ENCODE measurements at regions not wholly inside any gene's neighbourhood (a gene's known extent, or its start where the extent isn't known, plus 50 kb on each side); places are given as distances from the start of the nearest gene placed in this dataset.
"Not testable (repeated sequence)": the region's sequence is repeated elsewhere in the genome, so short reads cannot be mapped to it uniquely, and the experiment has no call there.

- no peak for DNase-seq
Measured at GRCh38 chr6:138666636-138667035, 106.9 kb upstream of the CCDC28A start.

GRCh38 chr6:138667408-138667807 lies 106.2 kb upstream of the CCDC28A start:
- no peak for DNase-seq

- DNase-seq: no peak
Measured at GRCh38 chr6:138671351-138671750, 102.2 kb upstream of the CCDC28A start.

GRCh38 chr6:138673346-138674014 lies 100.1 kb upstream of the CCDC28A start:
- no peak for DNase-seq

GRCh38 chr6:138674444-138674843 lies 99.1 kb upstream of the CCDC28A start:
- not testable (repeated sequence) for DNase-seq

GRCh38 chr6:138677538-138677937 lies 96.0 kb upstream of the CCDC28A start:
- DNase-seq: no peak

- no peak for DNase-seq
Measured at GRCh38 chr6:138678168-138678567, 95.4 kb upstream of the CCDC28A start.

- DNase-seq: no peak
Measured at GRCh38 chr6:138680085-138680484, 93.5 kb upstream of the CCDC28A start.

GRCh38 chr6:138681627-138682026 lies 91.9 kb upstream of the CCDC28A start:
- no peak for DNase-seq

- DNase-seq: no peak
Measured at GRCh38 chr6:138682704-138683527, 90.7 kb upstream of the CCDC28A start.

- DNase-seq: no peak
Measured at GRCh38 chr6:138685257-138685656, 88.3 kb upstream of the CCDC28A start.

- no peak for DNase-seq
Measured at GRCh38 chr6:138685781-138686180, 87.8 kb upstream of the CCDC28A start.

- no peak for DNase-seq
Measured at GRCh38 chr6:138688580-138688979, 85.0 kb upstream of the CCDC28A start.

- DNase-seq: no peak
Measured at GRCh38 chr6:138689849-138690248, 83.7 kb upstream of the CCDC28A start.

GRCh38 chr6:138690975-138691594 lies 82.5 kb upstream of the CCDC28A start:
- no peak for DNase-seq

GRCh38 chr6:138691595-138692057 lies 81.9 kb upstream of the CCDC28A start:
- DNase-seq: no peak

GRCh38 chr6:138692058-138692977 lies 81.3 kb upstream of the CCDC28A start:
- DNase-seq: peak; percentile 34

- peak; percentile 5 for DNase-seq
Measured at GRCh38 chr6:138692978-138693909, 80.3 kb upstream of the CCDC28A start.

GRCh38 chr6:138695193-138695592 lies 78.4 kb upstream of the CCDC28A start:
- no peak for DNase-seq

GRCh38 chr6:138714493-138714892 lies 59.1 kb upstream of the CCDC28A start:
- DNase-seq: no peak

- DNase-seq: no peak
Measured at GRCh38 chr6:138716013-138716412, 57.6 kb upstream of the CCDC28A start.
